ENCODE measurements at regions not wholly inside any gene's neighbourhood (a gene's known extent, or its start where the extent isn't known, plus 50 kb on each side); places are given as distances from the start of the nearest gene placed in this dataset.
A peak's percentile ranks its signal among the peaks of the same experiment; 100 is the strongest.

DNA sequence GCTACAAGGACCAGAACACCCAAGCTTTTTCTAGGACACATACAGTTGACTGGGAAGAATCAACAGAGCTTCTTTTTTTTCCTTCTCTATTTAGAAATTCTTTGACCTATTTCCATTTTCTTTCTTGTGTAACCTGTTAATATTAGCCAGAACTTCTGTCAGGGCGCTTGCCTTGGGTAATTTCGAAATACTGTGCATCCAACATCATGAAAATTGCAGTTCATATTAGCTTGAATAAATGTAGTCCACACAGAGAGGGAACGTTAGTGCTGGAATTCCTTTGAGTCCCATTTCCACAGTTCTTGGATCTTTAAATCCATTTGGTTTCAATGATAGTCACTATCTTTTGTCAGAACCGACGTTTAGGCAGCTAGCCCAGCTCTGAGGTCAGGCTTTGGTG, 141.8 kb downstream of the MXRA5 start (continued):
- no peak for TF ChIP-seq GATA3 (IDR thresholded peaks at IDR 0.05; ENCODE audit: borderline replicate concordance)
- no peak for TF ChIP-seq RAD21 (conservative IDR thresholded peaks at IDR 0.05 in 1 of 2, IDR thresholded peaks at IDR 0.05 in 1 of 2)
- TF ChIP-seq HOXB5 (CRISPR knock-in tag; IDR thresholded peaks at IDR 0.05): no peak
- TF ChIP-seq MYC (IDR thresholded peaks at IDR 0.05; ENCODE audit: borderline replicate concordance, low read length): no peak

DNA sequence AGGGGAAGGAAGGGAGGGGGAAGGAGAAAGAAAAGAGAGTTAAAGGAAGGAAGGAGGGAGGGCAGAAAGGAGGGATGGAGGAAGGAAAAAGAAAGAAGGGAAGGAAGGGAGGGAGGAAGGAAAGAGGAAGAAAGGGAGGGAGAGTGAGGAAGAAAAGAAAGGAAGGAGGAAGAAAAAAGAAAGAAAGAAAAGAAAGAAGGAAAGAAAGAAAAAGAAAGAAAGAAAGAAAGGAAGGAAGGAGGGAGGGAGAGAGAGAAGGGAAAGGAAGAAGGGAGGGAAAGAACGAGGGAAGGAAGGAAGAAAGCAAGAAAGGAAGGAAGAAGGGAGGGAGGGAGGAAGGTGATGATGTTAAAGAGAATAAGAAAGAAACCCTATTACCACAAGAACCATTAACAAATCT, 150.6 kb downstream of the MXRA5 start:
- no peak overlapping the region for H3K4me2 ChIP-seq
- no peak for DNase-seq (ENCODE audit: low read depth in 1 of 2, low spot score in 1 of 2)
- no peak overlapping the region for H3K4me3 ChIP-seq
- 0% methylated on average over 1 of the region's 1 CpG for WGBS (ENCODE audit: missing lambda C conversion rate)
- H3K27ac ChIP-seq: no peak overlapping the region
- ChIA-PET CTCF (no interaction called here), POLR2A (no interaction called here)
- ATAC-seq: no peak
- TF ChIP-seq NR3C1 (IDR thresholded peaks at IDR 0.05) (no peak), RCOR1 (IDR thresholded peaks at IDR 0.05; ENCODE audit: low read depth, low read length) (no peak), HOXB13 (CRISPR knock-in tag; IDR thresholded peaks at IDR 0.05; ENCODE audit: low read depth) (no peak), RFX5 (IDR thresholded peaks at IDR 0.05) (no peak), MYC (IDR thresholded peaks at IDR 0.05; ENCODE audit: borderline replicate concordance, low read length) (no peak), RARB (CRISPR knock-in tag; IDR thresholded peaks at IDR 0.05) (no peak), MAFK (IDR thresholded peaks at IDR 0.05; ENCODE audit: partially characterized antibody) (no peak), JUNB (IDR thresholded peaks at IDR 0.05) (no peak), CBX8 (IDR thresholded peaks at IDR 0.05) (no peak), NFE2L2 (conservative IDR thresholded peaks at IDR 0.05; ENCODE audit: low read length) (no peak), FOSL2 (IDR thresholded peaks at IDR 0.05) (no peak), FOSL2 (CRISPR knock-in tag; IDR thresholded peaks at IDR 0.05) (no peak), HOXB5 (CRISPR knock-in tag; IDR thresholded peaks at IDR 0.05) (no peak), JUN (IDR thresholded peaks at IDR 0.05) (no peak), KDM1A (IDR thresholded peaks at IDR 0.05; ENCODE audit: low read depth) (no peak)
- TF ChIP-seq, protein P1, sequence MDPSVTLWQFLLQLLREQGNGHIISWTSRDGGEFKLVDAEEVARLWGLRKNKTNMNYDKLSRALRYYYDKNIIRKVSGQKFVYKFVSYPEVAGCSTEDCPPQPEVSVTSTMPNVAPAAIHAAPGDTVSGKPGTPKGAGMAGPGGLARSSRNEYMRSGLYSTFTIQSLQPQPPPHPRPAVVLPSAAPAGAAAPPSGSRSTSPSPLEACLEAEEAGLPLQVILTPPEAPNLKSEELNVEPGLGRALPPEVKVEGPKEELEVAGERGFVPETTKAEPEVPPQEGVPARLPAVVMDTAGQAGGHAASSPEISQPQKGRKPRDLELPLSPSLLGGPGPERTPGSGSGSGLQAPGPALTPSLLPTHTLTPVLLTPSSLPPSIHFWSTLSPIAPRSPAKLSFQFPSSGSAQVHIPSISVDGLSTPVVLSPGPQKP (IDR thresholded peaks at IDR 0.05; ENCODE audit: low read depth, low read length): no peak
- FAIRE-seq: no peak
- no peaks in the 10 kb centered on the region for H3K9me3 ChIP-seq
- no peaks in the 10 kb centered on the region for H3K4me1 ChIP-seq

DNA sequence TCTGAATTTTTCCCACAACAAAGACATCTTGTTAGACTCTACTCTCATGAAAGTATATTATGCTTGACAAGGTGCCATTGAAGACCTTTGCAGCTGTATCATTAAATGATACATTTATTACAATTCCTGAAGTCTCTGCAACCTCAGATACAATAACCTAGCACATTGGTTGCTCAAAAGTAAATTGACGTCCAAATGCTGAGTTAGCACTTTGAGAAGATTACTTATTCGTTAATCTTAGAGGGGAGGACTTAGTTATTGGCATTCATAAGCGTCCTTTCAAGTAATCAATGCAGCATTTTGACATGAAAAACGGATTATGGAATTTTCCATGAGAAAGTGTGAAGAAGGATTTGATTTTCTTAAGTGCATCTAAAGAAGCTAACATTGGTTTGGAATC, 151.6 kb downstream of the ARSF start:
- ChIA-PET CTCF (no interaction called here), POLR2A (no interaction called here)
- Histone ChIP-seq H3K9me3 (no peaks in the 10 kb centered on the region), H3K4me2 (no peak overlapping the region), H3K4me3 (no peak overlapping the region), H3K4me1 (no peaks in the 10 kb centered on the region), H3K27ac (no peak overlapping the region)
- ATAC-seq: no peak
- 0% methylated on average over 4 of the region's 4 CpGs for WGBS (ENCODE audit: missing lambda C conversion rate)
- peak; percentile 81 for TF ChIP-seq MAFK (IDR thresholded peaks at IDR 0.05; ENCODE audit: partially characterized antibody)
- no peak for TF ChIP-seq CBX8 (IDR thresholded peaks at IDR 0.05)
- DNase-seq (ENCODE audit: low read depth in 1 of 2, low spot score in 1 of 2): no peak
- FAIRE-seq: peak; percentile 43

DNA sequence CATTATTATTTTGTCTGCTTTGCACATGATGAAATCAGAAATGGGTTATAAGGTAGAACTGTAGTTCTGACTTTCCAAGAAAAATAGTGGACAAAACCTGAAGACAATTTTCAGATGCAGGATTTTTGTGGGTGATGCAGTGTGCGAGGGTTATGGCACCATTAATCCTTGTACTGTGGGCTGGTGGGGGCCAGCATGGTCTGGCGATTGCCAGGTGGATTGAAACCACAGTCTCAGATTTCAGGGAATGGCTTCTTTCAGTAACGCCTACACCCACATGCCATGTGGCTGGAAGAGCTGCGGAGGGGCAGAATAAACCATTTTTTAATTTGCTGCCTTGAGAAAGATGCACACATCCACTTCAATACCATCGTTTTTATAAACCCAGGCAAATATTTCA, 150.5 kb downstream of the ARSF start:
- no peaks in the 10 kb centered on the region for H3K4me1 ChIP-seq
- H3K9me3 ChIP-seq: no peaks in the 10 kb centered on the region
- H3K4me3 ChIP-seq: no peak overlapping the region
- no peak for ATAC-seq
- FAIRE-seq: no peak
- no peak overlapping the region for H3K4me2 ChIP-seq
- TF ChIP-seq, protein P2, sequence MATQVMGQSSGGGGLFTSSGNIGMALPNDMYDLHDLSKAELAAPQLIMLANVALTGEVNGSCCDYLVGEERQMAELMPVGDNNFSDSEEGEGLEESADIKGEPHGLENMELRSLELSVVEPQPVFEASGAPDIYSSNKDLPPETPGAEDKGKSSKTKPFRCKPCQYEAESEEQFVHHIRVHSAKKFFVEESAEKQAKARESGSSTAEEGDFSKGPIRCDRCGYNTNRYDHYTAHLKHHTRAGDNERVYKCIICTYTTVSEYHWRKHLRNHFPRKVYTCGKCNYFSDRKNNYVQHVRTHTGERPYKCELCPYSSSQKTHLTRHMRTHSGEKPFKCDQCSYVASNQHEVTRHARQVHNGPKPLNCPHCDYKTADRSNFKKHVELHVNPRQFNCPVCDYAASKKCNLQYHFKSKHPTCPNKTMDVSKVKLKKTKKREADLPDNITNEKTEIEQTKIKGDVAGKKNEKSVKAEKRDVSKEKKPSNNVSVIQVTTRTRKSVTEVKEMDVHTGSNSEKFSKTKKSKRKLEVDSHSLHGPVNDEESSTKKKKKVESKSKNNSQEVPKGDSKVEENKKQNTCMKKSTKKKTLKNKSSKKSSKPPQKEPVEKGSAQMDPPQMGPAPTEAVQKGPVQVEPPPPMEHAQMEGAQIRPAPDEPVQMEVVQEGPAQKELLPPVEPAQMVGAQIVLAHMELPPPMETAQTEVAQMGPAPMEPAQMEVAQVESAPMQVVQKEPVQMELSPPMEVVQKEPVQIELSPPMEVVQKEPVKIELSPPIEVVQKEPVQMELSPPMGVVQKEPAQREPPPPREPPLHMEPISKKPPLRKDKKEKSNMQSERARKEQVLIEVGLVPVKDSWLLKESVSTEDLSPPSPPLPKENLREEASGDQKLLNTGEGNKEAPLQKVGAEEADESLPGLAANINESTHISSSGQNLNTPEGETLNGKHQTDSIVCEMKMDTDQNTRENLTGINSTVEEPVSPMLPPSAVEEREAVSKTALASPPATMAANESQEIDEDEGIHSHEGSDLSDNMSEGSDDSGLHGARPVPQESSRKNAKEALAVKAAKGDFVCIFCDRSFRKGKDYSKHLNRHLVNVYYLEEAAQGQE (IDR thresholded peaks at IDR 0.05): no peak
- no peak for TF ChIP-seq EHF (CRISPR knock-in tag; IDR thresholded peaks at IDR 0.05)
- DNase-seq (ENCODE audit: low read depth in 1 of 2, low spot score in 1 of 2): no peak
- H3K27ac ChIP-seq: no peak overlapping the region
- POLR2A ChIA-PET: no interaction called here
- WGBS (ENCODE audit: missing lambda C conversion rate): 6% methylated on average over 5 of the region's 5 CpGs
- CTCF ChIA-PET: no interaction called here

Measured in A549 (cell line).